A673 (cell line): ENCODE measurements at regions not wholly inside any gene's neighbourhood (a gene's known extent, or its start where the extent isn't known, plus 50 kb on each side); places are given as distances from the start of the nearest gene placed in this dataset.

Source experiments
- EZH2 ChIP-seq: fragments of 200-600 bp; sonication (generic); IDR thresholded peaks from 2 replicates; pipeline ENCODE4 v1.6.1; 2017; ENCODE audit warnings: borderline replicate concordance, low read depth, mild to moderate bottlenecking, mixed read lengths, antibody characterized with exemption, low read length; ENCODE audit not compliant: poor library complexity, severe bottlenecking
- TF ChIP-seq, protein P1 (sequence below): fragments of 300-800, 200-600 bp; sonication (generic); conservative IDR thresholded peaks from 2 replicates; pipeline ENCODE4 v1.5.1; 2017; ENCODE audit warnings: low read depth, mild to moderate bottlenecking, antibody characterized with exemption, low read length, moderate library complexity, mixed read lengths

DNA sequence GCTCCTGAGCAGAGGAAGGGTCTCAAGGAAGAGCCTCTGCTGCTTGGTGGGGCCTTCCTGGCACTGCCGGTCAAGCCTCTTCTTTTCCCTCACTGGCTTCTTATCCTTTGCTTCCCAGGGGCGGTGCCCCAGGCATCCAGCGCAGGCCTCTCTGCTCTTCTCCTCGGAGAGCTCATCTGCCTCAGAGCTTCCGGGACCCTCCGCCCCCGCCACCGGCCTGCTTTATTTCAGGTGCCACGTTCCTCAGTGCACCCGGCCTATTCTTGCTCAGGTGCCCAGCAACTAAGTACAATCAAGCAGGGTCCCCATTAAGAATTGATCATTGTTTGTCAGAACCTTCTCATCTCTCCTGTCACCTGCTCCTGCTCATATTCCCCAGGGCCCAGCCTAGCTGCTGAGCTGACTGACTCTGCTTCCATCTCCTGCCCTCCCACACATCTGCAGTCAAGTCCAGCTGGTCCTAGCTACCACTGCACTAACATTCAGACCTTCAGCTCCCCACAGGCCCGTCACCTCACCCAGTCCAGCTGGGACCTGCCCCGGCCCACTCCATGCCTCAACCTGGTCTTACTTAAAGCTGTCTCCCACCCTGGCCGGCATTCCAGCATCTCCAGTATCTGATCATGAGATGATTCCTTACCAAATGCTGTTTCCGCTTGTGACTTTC, 114.3 kb upstream of the BOD1 start:
- TF ChIP-seq, protein P1, sequence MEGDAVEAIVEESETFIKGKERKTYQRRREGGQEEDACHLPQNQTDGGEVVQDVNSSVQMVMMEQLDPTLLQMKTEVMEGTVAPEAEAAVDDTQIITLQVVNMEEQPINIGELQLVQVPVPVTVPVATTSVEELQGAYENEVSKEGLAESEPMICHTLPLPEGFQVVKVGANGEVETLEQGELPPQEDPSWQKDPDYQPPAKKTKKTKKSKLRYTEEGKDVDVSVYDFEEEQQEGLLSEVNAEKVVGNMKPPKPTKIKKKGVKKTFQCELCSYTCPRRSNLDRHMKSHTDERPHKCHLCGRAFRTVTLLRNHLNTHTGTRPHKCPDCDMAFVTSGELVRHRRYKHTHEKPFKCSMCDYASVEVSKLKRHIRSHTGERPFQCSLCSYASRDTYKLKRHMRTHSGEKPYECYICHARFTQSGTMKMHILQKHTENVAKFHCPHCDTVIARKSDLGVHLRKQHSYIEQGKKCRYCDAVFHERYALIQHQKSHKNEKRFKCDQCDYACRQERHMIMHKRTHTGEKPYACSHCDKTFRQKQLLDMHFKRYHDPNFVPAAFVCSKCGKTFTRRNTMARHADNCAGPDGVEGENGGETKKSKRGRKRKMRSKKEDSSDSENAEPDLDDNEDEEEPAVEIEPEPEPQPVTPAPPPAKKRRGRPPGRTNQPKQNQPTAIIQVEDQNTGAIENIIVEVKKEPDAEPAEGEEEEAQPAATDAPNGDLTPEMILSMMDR: no peak
- no peak for TF ChIP-seq EZH2
